RWPE1 (cell line): ENCODE measurements at regions not wholly inside any gene's neighbourhood (a gene's known extent, or its start where the extent isn't known, plus 50 kb on each side); places are given as distances from the start of the nearest gene placed in this dataset.

Experiments used
- CTCF ChIA-PET: fragments of 350-600 bp; sonication (Branson Sonifier 250); formaldehyde crosslinking; extraction: SDS; loops from one replicate; lab custom pipeline; 2021; lab: Yijun Ruan, JAX
- POLR2A ChIA-PET: fragments of 400-600 bp; formaldehyde crosslinking; extraction: SDS; loops from one replicate; lab custom pipeline; 2020; ENCODE audit warnings: antibody characterized with exemption; ENCODE audit not compliant: low non-redundant PET; lab: Yijun Ruan, JAX
- DNase-seq: peaks from one replicate; pipeline ENCODE4 v3.0.0; 2012; ENCODE audit warnings: low spot score
- H3K27ac ChIP-seq: fragments of 450-650 bp; 2 replicates; pipeline ENCODE4 v1.5.1; 2017
- CTCF ChIP-seq: fragments of 450-650 bp; conservative IDR thresholded peaks from 2 replicates; pipeline ENCODE4 v1.5.1; 2017; ENCODE audit warnings: low read depth, mild to moderate bottlenecking

- no peak for TF ChIP-seq CTCF
- H3K27ac ChIP-seq: no peak overlapping the region
- ChIA-PET CTCF (no interaction called here), POLR2A (no interaction called here)
- no peak for DNase-seq
Measured at GRCh38 chr13:93173654-93174053, 53.0 kb upstream of the GPC6 start.

GRCh38 chr13:93174260-93174659 lies 52.3 kb upstream of the GPC6 start:
- ChIA-PET POLR2A (no interaction called here), CTCF (no interaction called here)

More at GRCh38 chr13:93174260-93174659, 52.3 kb upstream of the GPC6 start:
- no peak for DNase-seq
- no peak for TF ChIP-seq CTCF
- no peak overlapping the region for H3K27ac ChIP-seq
